ENCODE measurements at regions not wholly inside any gene's neighbourhood (a gene's known extent, or its start where the extent isn't known, plus 50 kb on each side); places are given as distances from the start of the nearest gene placed in this dataset.

DNA sequence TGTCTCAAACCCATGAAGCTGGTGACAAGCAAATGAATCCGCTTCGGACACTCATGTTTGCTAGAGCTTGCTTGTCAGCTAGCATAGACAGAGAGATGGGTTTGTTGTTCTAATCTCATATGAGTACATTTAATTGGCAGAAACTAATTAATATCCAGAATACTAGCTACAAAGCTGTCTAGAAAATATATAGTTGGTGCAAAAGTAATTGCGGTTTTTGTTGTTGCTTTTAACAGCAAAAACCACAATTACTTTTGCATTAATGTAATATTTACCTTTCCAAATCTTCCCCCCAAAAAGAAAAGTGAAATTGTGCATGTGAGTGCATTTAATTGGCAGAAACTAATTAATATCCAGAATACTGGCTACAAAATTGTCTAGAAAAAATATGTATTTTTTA is 1115.2 kb downstream of the TDRD15 start:
- DNase-seq (ENCODE audit: low spot score), result no peak

- DNase-seq (ENCODE audit: low spot score), result no peak
Observed at GRCh38 chr2:22247466-22247865, 1123.7 kb downstream of the TDRD15 start.

- DNase-seq (ENCODE audit: low spot score), result no peak
Observed at GRCh38 chr2:22248851-22249250, 1125.1 kb downstream of the TDRD15 start.

DNA sequence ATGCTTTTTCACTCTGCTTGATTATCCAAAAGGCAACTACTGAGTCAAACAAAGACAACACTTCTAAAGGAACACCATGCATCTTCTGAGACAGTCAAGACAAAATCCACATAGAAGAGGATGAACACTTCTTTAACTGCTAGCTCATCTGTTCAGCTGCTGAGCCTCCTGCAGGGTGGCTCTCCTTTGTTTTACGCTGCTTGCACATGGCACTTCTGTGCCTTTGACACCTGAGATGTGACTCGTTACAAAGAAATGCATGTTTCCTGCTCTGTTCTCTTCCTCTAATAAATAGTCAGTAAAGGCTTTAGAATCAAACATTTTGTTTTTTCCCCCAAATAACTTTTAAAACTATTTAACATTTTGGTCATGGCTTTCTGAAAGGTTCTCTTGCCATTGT is 1129.4 kb downstream of the TDRD15 start:
- DNase-seq (ENCODE audit: low spot score), result no peak

- DNase-seq (ENCODE audit: low spot score), result no peak
Observed at GRCh38 chr2:22261165-22261564, 1123.8 kb upstream of the KLHL29 start.

DNA sequence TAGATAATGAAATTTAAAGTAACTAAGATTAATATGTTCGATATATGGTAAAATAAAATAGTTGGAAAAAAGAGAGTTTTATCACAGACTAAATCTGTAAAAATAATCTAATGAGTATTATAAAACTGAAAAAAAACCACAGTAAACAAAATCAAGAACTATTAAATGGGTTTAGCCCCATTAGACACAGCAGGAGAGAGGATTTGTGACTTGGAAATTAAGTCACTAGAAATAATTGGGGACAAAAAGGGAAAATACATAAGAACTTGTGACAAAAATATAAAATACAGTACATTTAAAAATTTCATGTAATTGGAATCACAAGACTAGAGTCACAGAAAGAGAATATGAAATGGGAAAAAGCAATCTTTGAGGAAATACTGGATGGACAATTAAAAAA is 1114.6 kb upstream of the KLHL29 start:
- no peak for DNase-seq (ENCODE audit: low spot score)

GRCh38 chr2:22273853-22274252 is 1111.1 kb upstream of the KLHL29 start:
- no peak for DNase-seq (ENCODE audit: low spot score)

GRCh38 chr2:22274661-22275060 is 1110.3 kb upstream of the KLHL29 start:
- no peak for DNase-seq (ENCODE audit: low spot score)

DNA sequence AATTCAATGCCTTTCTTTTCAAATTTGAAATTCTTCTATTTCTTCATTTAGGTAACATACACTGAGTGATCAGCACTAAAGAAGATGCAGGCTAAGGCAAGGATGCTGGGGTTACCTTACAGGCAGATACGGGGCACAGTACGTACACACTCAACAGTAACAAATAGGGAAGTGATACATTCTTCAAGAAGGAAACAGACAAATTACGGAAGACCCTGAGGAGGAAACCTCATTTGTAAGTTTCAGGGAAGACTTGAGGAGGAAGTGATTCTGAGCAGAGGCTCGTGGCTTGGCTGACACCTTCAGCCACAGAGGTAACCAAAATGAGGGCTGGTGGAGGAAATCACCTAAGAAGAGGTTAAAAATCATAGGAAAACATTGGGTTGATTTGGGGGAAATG is 1108.3 kb upstream of the KLHL29 start:
- DNase-seq (ENCODE audit: low spot score), result no peak

GRCh38 chr2:22279541-22279940 is 1105.4 kb upstream of the KLHL29 start:
- DNase-seq (ENCODE audit: low spot score), result no peak

GRCh38 chr2:22281033-22281432 is 1103.9 kb upstream of the KLHL29 start:
- DNase-seq (ENCODE audit: low spot score), result no peak

DNA sequence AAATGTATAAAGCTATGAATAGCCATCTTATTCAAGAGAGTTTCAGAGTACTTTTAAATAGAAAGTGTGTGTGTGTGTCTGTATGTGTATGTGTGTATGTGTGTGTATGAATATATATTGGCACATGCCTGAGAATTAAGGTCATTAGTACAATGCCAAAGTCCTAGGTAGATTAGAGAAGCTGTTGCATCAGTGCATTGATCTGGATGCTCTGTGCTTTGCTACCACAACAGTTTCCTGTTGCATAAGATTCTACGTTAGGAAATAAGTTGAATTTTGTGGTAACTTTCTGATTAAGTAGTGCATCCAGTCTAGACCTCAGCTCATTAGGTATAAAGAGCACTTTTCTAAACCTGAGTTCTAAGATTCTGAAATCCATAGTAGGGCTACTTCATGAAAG is 1102.8 kb upstream of the KLHL29 start:
- no peak for DNase-seq (ENCODE audit: low spot score)

- no peak for DNase-seq (ENCODE audit: low spot score)
Observed at GRCh38 chr2:22282916-22283315, 1102.1 kb upstream of the KLHL29 start.

GRCh38 chr2:22283436-22283835 is 1101.5 kb upstream of the KLHL29 start:
- no peak for DNase-seq (ENCODE audit: low spot score)

GRCh38 chr2:22290302-22290701 is 1094.7 kb upstream of the KLHL29 start:
- no peak for DNase-seq (ENCODE audit: low spot score)

GRCh38 chr2:22290909-22291473 is 1094.0 kb upstream of the KLHL29 start:
- DNase-seq (ENCODE audit: low spot score), result no peak

DNA sequence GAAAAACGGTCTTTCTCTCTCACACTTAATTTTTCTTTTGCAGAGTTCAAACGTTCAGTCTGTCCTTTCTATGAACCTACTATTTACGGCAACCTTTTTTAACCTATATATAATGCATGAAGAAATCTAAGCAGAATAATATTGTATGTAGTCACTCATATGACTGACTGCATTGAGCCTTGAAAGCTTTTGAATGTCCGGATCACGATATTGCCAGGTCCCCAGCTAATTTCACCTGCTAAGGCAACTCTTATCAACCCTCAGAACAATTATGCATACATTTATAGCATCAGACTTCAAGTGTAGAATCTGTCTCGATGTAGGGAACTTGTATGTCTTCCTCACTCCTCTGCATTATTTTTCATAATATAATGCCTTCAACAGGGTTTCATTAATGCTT is 1083.8 kb upstream of the KLHL29 start:
- no peak for DNase-seq (ENCODE audit: low spot score)

- DNase-seq (ENCODE audit: low spot score), result no peak
Observed at GRCh38 chr2:22326250-22326649, 1058.7 kb upstream of the KLHL29 start.

- no peak for DNase-seq (ENCODE audit: low spot score)
Observed at GRCh38 chr2:22329211-22330154, 1055.5 kb upstream of the KLHL29 start.

DNA sequence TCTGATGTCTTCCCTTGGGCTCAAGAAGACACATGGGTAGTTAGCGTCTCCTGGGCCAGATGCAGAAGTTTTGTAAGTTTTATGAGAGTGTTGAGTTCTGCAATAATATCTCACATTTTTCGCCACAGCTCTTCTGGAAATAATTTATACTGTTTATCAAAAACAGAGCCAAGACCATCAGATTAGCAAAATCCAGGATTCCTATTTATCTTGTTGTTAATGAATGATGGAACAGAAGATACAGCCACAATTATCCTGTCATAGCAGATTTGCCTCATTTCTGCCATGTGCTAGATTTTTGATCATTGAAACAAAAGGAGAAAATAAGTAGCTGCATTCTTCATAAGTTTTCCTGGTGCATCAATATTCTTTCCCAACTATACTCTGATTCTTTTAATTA is 1048.6 kb upstream of the KLHL29 start:
- DNase-seq (ENCODE audit: low spot score), result no peak

DNA sequence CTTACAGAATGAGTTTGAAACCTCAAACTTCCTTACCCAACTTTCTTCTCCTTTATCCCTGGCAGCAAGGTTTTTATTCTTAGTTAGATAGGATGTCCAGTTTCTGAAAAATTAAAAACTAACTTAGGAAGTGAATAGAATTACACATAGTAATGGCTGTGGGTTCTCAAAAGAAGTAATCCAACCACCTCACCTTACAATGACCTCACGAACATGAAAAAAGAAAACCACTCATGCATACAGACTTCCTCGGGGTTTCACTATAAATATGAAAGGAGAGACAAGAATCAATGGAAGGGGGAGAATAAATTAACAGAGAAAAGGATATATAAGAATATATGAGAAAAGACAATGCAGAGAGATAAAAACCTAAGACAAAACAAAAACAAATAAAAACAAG is 1044.3 kb upstream of the KLHL29 start:
- DNase-seq (ENCODE audit: low spot score), result no peak

GRCh38 chr2:22347306-22347705 is 1037.7 kb upstream of the KLHL29 start:
- DNase-seq (ENCODE audit: low spot score), result no peak

DNA sequence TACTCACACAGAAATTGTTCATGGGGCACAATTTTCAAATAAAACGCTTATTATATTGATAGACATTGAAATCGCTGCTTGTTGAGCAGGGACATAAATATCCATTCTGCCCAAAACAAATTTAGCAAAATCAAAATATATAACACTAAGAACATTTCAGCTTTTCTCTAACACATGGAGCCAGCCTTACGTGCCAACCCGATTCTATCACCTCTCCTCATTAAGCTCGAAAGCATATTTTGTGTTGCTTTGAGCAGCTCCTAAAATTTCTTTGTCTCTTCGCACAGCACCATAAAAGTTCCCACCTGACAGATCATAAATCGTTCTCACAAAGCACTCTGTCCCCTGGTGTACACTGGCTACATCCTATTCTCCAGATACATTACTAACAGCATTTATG is 1034.4 kb upstream of the KLHL29 start:
- no peak for DNase-seq (ENCODE audit: low spot score)

All from CD4-positive, alpha-beta T cell treated with Interleukin-6 at 100 ng/mL for 8 hours (primary cell).